Dendritic cell treated with granulocyte-macrophage colony-stimulating factor and Interleukin-4, amounts not matched to agents 40 ng/mL and 50 ng/mL, for 4 days (primary cell): ENCODE measurements at regions not wholly inside any gene's neighbourhood (a gene's known extent, or its start where the extent isn't known, plus 50 kb on each side); places are given as distances from the start of the nearest gene placed in this dataset.

Experiments
- H3K27ac Mint-ChIP-seq: one replicate; pipeline ENCODE4 v1.8.0; 2022; ENCODE audit warnings: mild to moderate bottlenecking, mixed read lengths
- H3K27me3 Mint-ChIP-seq: one replicate; pipeline ENCODE4 v1.8.0; 2022; ENCODE audit warnings: mild to moderate bottlenecking, mixed read lengths
- H3K36me3 Mint-ChIP-seq: one replicate; pipeline ENCODE4 v1.8.0; 2022; ENCODE audit warnings: low read depth, mixed read lengths
- H3K4me1 Mint-ChIP-seq: one replicate; pipeline ENCODE4 v1.8.0; 2022; ENCODE audit warnings: low read depth, mixed read lengths
- H3K4me3 Mint-ChIP-seq: one replicate; pipeline ENCODE4 v1.8.0; 2022; ENCODE audit warnings: mild to moderate bottlenecking, moderate library complexity, mixed read lengths
- H3K9me3 Mint-ChIP-seq: one replicate; pipeline ENCODE4 v1.8.0; 2022; ENCODE audit warnings: mixed read lengths
- intact Hi-C: fragments of 100-400 bp; cut with micrococcal nuclease; formaldehyde crosslinking; loops from one replicate; pipeline ENCODE4 v1.15.0; 2022

DNA sequence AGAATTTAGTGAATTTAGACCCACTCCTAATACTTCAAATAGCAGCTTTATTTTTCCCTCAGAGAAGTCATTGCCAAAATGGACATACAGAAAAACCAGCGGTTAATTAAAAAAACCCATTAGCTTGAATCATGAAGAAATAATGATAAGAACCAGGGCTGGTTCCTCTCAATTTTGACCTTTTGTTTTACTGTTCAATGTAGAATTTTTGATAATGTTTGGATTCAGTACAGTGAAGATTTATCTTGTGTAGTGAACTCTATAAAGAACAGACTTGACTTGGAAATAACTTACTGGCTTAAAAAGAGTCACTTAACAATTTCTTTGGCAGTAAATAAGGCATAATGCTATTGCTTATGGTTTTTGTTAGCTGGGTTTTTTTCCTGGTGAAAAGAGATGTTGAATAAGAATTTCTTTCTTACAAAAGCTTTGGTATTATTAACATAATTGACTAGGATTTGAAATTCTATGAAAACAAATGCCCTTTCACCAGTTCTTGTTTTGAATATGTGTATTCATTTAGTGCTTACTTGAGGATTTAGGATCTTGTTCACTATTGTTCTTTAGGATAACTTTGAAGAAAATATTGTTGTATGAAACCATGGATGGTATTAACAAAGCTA is 73.4 kb upstream of the ITPRID2 start:
- no peak overlapping the region for H3K27ac Mint-ChIP-seq
- H3K9me3 Mint-ChIP-seq: no peaks in the 10 kb centered on the region
- no peaks in the 10 kb centered on the region for H3K27me3 Mint-ChIP-seq
- intact Hi-C loops: no loop called here
- H3K36me3 Mint-ChIP-seq: no peaks in the 10 kb centered on the region
- H3K4me3 Mint-ChIP-seq: no peak overlapping the region
- H3K4me1 Mint-ChIP-seq: peaks cover 11% of the 10 kb centered on the region

GRCh38 chr2:181818840-181819239 is 72.7 kb upstream of the ITPRID2 start:
- intact Hi-C loops: no loop called here
- Mint-ChIP-seq H3K27ac (no peak overlapping the region), H3K27me3 (no peaks in the 10 kb centered on the region), H3K9me3 (no peaks in the 10 kb centered on the region), H3K36me3 (no peaks in the 10 kb centered on the region), H3K4me1 (peaks cover 4% of the 10 kb centered on the region), H3K4me3 (no peak overlapping the region)

DNA sequence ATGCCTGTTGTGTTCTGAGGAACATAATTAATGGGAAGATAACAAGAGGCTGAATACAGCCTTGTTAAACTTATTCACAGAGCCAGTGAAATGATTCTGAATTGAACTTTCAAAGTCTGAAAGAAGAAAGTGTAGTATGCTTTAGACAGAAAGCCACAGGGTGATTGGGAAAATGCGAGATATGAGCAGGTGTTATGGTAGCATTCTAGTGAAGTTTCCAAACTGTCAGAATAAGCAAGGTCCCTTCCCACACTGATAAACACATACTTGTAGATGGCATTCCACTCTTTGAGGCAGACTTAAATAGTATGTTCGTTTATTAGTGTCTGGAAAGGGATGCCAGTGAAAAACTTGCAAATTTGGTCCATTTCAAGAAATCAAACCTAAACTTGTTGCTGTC is 70.5 kb upstream of the ITPRID2 start:
- intact Hi-C loops: no loop called here
- Mint-ChIP-seq H3K4me1 (no peaks in the 10 kb centered on the region), H3K9me3 (no peaks in the 10 kb centered on the region), H3K4me3 (no peak overlapping the region), H3K27me3 (no peaks in the 10 kb centered on the region), H3K36me3 (no peaks in the 10 kb centered on the region), H3K27ac (no peak overlapping the region)

DNA sequence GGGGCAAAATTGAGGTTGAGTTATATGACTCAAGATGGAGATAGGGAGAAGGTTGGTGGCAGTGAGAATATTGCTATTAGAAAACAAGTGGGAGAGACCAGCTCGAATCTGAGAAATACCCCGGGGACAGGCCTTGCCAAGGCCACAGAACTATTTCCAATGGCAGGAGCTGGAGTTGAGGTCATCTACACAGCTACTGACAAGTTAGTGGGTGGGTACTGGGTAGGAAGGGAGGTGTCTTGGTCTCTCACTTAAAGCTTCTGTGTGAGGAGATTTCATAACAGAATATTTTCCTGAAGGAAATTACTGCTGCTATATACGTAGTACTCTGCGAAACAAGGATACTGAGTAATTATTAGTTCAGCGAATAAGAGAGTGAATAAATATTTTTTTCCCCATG is 69.4 kb upstream of the ITPRID2 start:
- H3K27ac Mint-ChIP-seq: no peak overlapping the region
- no peaks in the 10 kb centered on the region for H3K36me3 Mint-ChIP-seq
- no peaks in the 10 kb centered on the region for H3K27me3 Mint-ChIP-seq
- H3K4me1 Mint-ChIP-seq: no peaks in the 10 kb centered on the region
- intact Hi-C loops: no loop called here
- no peak overlapping the region for H3K4me3 Mint-ChIP-seq
- no peaks in the 10 kb centered on the region for H3K9me3 Mint-ChIP-seq

DNA sequence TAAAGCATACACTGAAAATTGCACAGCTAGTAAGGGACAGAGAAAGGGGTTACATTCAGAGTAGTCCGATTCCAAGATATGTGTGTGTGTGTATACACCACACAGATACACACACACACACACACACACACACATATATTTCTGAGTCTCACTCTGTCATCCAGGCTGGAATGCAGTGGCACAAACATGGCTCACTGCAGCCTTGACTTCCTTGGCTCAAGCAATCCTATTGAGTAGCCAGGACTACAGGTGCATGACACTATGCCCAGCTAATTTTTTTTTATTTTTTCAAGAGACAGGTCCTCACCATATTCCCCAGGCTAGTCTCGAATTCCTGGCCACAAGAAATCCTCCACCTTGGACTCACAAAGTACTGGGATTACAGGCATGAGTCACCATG is 68.1 kb upstream of the ITPRID2 start:
- no peak overlapping the region for H3K4me3 Mint-ChIP-seq
- no peaks in the 10 kb centered on the region for H3K36me3 Mint-ChIP-seq
- H3K9me3 Mint-ChIP-seq: no peaks in the 10 kb centered on the region
- intact Hi-C loops: no loop called here
- H3K27me3 Mint-ChIP-seq: no peaks in the 10 kb centered on the region
- no peak overlapping the region for H3K27ac Mint-ChIP-seq
- H3K4me1 Mint-ChIP-seq: no peaks in the 10 kb centered on the region

DNA sequence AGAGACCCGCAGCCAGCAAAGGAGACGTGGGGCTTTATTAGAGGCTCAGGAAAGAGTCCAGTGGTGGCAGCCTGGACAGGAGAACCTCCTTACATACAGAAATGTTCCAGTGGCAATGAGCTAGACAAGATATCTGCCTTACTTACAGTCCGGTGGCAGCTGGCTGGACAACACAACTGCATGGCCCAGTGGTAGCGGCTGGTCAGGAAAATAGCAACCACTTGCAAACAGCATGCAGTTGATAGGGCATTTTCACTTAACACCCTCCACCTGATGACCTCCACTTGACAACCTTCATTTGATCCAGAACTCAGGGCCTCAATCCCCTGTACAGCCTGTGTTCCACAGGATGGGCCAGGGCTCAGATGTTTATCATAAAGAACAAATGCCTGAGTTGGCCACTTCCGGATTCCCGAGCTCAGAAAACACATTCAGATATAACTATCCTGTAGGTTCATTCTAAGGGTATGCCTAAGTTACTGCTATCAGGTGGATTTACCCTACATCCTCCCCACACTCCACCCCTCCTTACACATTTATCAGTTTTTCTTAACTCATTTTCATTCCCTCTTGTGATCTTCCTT is 63.3 kb upstream of the ITPRID2 start:
- Mint-ChIP-seq H3K9me3 (no peaks in the 10 kb centered on the region), H3K27ac (no peak overlapping the region), H3K27me3 (no peaks in the 10 kb centered on the region), H3K36me3 (no peaks in the 10 kb centered on the region), H3K4me1 (no peaks in the 10 kb centered on the region), H3K4me3 (no peak overlapping the region)
- intact Hi-C loops: no loop called here

DNA sequence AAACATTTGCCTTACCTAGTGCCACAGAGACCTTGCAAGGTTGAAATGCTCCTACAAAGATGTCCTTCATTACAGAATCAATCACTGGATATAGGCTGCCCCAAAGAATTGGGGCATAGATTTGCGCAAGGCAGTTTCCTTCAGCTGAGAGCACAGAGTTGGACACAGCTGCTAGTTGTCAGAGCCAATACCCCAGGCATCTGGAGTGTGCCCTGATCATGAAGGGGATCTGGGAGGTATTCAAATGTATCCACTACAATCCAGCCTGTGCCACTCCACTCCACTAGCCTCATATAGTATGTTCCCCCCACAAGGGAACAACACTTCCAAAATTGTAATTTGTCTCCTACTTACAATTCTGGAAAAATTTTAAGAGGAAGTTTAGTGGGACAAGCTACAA is 62.3 kb upstream of the ITPRID2 start:
- H3K36me3 Mint-ChIP-seq: no peaks in the 10 kb centered on the region
- H3K4me1 Mint-ChIP-seq: no peaks in the 10 kb centered on the region
- H3K27me3 Mint-ChIP-seq: no peaks in the 10 kb centered on the region
- intact Hi-C loops: no loop called here
- H3K27ac Mint-ChIP-seq: no peak overlapping the region
- H3K9me3 Mint-ChIP-seq: no peaks in the 10 kb centered on the region
- H3K4me3 Mint-ChIP-seq: no peak overlapping the region

DNA sequence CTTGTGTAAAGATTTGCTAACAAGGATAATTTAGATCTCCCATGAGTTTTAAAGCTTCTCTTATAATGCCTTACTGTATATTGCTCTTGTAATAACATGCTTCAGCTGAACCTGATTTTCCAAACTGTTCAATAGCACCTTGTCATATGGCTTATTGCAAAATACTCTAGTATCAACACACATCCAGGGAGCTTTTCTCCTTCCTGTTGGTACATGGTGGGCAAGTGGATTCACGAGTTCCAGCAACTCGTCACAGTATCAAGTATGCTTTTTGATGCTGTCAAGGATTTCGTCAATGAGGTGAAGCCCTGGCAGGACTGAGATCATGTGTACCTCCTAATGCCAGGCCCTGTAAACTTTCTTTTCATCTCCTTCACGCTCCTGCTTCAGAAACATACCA is 59.5 kb upstream of the ITPRID2 start:
- H3K27me3 Mint-ChIP-seq: no peaks in the 10 kb centered on the region
- no peaks in the 10 kb centered on the region for H3K36me3 Mint-ChIP-seq
- intact Hi-C loops: no loop called here
- H3K27ac Mint-ChIP-seq: no peak overlapping the region
- H3K4me3 Mint-ChIP-seq: no peak overlapping the region
- no peaks in the 10 kb centered on the region for H3K9me3 Mint-ChIP-seq
- H3K4me1 Mint-ChIP-seq: no peaks in the 10 kb centered on the region

GRCh38 chr2:181836583-181836982 is 54.9 kb upstream of the ITPRID2 start:
- no peaks in the 10 kb centered on the region for H3K36me3 Mint-ChIP-seq
- no peaks in the 10 kb centered on the region for H3K27me3 Mint-ChIP-seq
- H3K9me3 Mint-ChIP-seq: no peaks in the 10 kb centered on the region
- H3K4me3 Mint-ChIP-seq: no peak overlapping the region
- H3K27ac Mint-ChIP-seq: no peak overlapping the region
- H3K4me1 Mint-ChIP-seq: no peaks in the 10 kb centered on the region
- intact Hi-C loops: no loop called here

GRCh38 chr2:181837563-181837962 is 54.0 kb upstream of the ITPRID2 start:
- H3K36me3 Mint-ChIP-seq: no peaks in the 10 kb centered on the region

DNA sequence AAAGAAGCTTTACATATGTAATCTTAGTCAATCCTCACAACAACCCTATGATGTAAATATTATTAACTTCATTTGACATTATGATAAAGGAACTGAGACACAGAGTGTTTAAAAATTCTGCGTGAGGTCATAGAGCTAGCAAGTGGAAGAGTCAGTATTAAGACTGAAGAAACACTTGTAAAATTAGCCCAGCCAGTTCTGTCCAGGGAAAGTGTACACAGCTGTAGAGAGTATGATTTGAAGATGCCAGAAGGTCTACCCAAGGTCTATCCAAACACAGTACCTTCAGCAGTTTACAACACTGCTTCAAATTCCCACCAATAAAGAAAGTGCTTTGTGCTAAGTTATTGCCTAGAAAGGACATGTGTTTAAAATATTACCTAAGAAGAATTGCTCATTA is 51.7 kb upstream of the ITPRID2 start:
- no peaks in the 10 kb centered on the region for H3K27me3 Mint-ChIP-seq
- H3K4me3 Mint-ChIP-seq: no peak overlapping the region
- H3K4me1 Mint-ChIP-seq: no peaks in the 10 kb centered on the region
- no peaks in the 10 kb centered on the region for H3K9me3 Mint-ChIP-seq
- intact Hi-C loops: no loop called here
- no peak overlapping the region for H3K27ac Mint-ChIP-seq
- no peaks in the 10 kb centered on the region for H3K36me3 Mint-ChIP-seq

More at GRCh38 chr2:181837563-181837962, 54.0 kb upstream of the ITPRID2 start:
- no peaks in the 10 kb centered on the region for H3K27me3 Mint-ChIP-seq
- H3K4me1 Mint-ChIP-seq: no peaks in the 10 kb centered on the region
- H3K4me3 Mint-ChIP-seq: no peak overlapping the region
- H3K27ac Mint-ChIP-seq: no peak overlapping the region
- intact Hi-C loops: no loop called here
- no peaks in the 10 kb centered on the region for H3K9me3 Mint-ChIP-seq

GRCh38 chr2:181841079-181841478 is 50.5 kb upstream of the ITPRID2 start:
- Mint-ChIP-seq H3K27ac (no peak overlapping the region), H3K4me1 (no peaks in the 10 kb centered on the region), H3K4me3 (no peak overlapping the region), H3K9me3 (no peaks in the 10 kb centered on the region), H3K27me3 (no peaks in the 10 kb centered on the region), H3K36me3 (no peaks in the 10 kb centered on the region)
- intact Hi-C loops: no loop called here
